Fibroblast of lung (primary cell): ENCODE measurements at regions not wholly inside any gene's neighbourhood (a gene's known extent, or its start where the extent isn't known, plus 50 kb on each side); places are given as distances from the start of the nearest gene placed in this dataset.

ENCODE experiments used
- EZH2 ChIP-seq: IDR thresholded peaks from 2 replicates; pipeline ENCODE4 v1.5.1; 2012; ENCODE audit warnings: low read length, control low read depth, mild to moderate bottlenecking; ENCODE audit errors: missing control alignments
- TF ChIP-seq, protein P1 (sequence below), 2 donors: IDR thresholded peaks in 1 of 2; conservative IDR thresholded peaks in 1 of 2; 1 replicate in 1 of 2; 2 replicates in 1 of 2; pipeline ENCODE4 v1.5.1; 2011 to 2012; ENCODE audit warnings: low read length in 2 of 2, control low read depth in 1 of 2, inconsistent platforms in 1 of 2, low read depth in 1 of 2, mild to moderate bottlenecking in 1 of 2

DNA sequence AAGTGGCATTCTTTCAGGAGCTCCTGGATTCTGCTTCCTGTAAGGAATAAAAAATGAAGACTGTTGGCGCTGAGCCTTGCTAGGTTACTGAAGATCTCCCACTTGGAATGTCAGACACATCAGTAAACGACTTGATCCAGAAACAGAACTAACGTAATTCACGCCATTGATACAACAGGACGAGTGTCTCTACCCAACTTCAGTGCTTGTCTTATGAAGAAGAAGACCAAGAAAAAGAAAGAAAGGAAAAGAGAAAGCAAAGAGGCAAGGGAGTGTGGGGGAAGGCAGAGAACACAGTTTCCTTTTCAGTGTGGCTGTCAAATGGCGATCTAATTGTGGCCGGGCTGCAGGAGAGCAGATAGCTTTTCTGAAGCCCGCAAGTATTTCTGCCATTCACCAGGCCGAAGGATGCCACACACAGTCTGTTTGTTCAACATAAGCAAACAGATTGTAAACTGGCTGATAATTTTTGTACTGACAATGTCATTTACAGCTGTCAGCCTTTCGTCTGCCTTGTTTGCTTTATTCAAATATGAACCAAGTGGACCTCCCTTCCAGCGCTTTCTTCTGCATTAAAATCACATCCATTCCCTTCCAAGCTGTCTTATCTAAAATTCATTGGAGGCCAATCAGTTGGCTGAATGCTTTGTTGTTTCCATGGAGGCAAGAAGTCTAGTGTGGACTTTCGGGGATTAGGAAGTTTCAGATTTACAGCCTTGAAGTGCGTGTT, 180.6 kb downstream of the FOXA2 start:
- TF ChIP-seq, protein P1, sequence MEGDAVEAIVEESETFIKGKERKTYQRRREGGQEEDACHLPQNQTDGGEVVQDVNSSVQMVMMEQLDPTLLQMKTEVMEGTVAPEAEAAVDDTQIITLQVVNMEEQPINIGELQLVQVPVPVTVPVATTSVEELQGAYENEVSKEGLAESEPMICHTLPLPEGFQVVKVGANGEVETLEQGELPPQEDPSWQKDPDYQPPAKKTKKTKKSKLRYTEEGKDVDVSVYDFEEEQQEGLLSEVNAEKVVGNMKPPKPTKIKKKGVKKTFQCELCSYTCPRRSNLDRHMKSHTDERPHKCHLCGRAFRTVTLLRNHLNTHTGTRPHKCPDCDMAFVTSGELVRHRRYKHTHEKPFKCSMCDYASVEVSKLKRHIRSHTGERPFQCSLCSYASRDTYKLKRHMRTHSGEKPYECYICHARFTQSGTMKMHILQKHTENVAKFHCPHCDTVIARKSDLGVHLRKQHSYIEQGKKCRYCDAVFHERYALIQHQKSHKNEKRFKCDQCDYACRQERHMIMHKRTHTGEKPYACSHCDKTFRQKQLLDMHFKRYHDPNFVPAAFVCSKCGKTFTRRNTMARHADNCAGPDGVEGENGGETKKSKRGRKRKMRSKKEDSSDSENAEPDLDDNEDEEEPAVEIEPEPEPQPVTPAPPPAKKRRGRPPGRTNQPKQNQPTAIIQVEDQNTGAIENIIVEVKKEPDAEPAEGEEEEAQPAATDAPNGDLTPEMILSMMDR (conservative IDR thresholded peaks at IDR 0.05 in 1 of 2, IDR thresholded peaks at IDR 0.05 in 1 of 2; ENCODE audit: low read depth in 1 of 2, low read length in 2 of 2): no peak
- no peak for TF ChIP-seq EZH2
